GM12875 (cell line): ENCODE measurements at regions not wholly inside any gene's neighbourhood (a gene's known extent, or its start where the extent isn't known, plus 50 kb on each side); places are given as distances from the start of the nearest gene placed in this dataset.
A peak's percentile ranks its signal among the peaks of the same experiment; 100 is the strongest.

Experiments used
- H3K4me3 ChIP-seq: one replicate; pipeline ENCODE4 v1.5.1; 2011; ENCODE audit warnings: low read depth, low read length, control low read depth
- TF ChIP-seq, protein P1 (sequence below): IDR thresholded peaks from 2 replicates; pipeline ENCODE4 v1.5.1; 2011; ENCODE audit warnings: low read depth, mild to moderate bottlenecking, control low read depth, inconsistent platforms, low read length, moderate library complexity, borderline replicate concordance; ENCODE audit not compliant: insufficient read depth

DNA sequence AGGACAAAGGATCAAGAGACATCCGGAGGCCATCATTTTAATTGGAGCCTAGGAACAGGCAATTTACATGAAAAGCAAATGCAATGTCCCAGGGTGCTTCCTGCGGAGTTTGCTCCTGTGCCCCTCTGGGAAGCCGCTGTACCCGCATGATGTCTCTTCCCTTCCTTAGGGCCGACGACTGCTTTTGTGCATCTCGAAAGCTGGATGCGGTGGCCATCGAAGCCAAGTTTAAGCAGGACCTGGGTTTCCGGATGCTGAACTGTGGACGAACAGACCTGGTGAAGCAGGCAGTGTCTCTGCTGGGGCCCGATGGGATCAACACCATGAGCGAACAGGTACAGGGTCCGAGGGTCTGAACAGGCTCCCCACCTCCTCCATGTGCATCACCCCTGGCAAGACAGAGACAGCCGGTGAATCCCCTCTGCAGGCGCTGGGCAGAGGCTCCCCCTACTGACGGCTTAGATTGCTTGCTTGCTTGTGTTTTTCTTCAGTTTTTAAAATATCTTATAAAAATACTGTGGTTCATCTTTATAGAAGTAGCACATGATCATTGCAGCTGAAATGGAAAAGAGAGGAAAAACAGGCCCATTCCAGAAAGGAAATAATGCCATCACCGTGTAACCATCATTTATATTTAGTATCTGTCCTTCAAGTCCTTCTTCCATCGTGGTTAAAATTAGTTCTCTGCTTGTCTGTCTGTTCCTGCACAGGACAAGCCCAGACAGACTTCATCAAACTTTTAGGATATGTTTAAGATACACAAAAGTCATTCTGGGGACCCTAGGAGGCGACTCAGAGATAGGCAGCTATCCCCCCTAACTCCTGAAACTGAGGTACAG, 75.4 kb upstream of the PWP1 start:
- TF ChIP-seq, protein P1, sequence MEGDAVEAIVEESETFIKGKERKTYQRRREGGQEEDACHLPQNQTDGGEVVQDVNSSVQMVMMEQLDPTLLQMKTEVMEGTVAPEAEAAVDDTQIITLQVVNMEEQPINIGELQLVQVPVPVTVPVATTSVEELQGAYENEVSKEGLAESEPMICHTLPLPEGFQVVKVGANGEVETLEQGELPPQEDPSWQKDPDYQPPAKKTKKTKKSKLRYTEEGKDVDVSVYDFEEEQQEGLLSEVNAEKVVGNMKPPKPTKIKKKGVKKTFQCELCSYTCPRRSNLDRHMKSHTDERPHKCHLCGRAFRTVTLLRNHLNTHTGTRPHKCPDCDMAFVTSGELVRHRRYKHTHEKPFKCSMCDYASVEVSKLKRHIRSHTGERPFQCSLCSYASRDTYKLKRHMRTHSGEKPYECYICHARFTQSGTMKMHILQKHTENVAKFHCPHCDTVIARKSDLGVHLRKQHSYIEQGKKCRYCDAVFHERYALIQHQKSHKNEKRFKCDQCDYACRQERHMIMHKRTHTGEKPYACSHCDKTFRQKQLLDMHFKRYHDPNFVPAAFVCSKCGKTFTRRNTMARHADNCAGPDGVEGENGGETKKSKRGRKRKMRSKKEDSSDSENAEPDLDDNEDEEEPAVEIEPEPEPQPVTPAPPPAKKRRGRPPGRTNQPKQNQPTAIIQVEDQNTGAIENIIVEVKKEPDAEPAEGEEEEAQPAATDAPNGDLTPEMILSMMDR: peak; percentile 67
- H3K4me3 ChIP-seq: no peak overlapping the region

DNA sequence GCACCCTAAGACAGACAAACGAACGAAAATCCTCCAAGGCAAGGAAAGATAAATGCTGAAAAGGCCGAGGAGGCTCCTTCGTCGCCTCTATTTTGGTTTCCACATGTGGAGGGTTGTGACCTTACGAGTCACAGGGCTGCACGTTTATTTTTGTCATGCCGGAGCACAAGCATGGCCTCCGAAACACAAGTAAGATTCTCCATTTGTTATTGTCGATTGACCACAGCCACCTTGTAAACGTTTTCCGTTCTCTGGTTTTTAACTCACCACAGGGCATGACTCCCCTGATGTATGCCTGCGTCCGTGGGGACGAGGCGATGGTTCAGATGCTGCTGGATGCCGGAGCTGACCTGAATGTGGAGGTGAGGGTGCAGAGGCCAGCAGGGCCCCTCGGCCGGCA, 73.1 kb upstream of the PWP1 start:
- H3K4me3 ChIP-seq: no peak overlapping the region
- TF ChIP-seq, protein P1: no peak

GRCh38 chr12:107616941-107617340, 68.7 kb upstream of the PWP1 start:
- TF ChIP-seq, protein P1: no peak
- no peak overlapping the region for H3K4me3 ChIP-seq

GRCh38 chr12:107618106-107618505, 67.5 kb upstream of the PWP1 start:
- TF ChIP-seq, protein P1: no peak

DNA sequence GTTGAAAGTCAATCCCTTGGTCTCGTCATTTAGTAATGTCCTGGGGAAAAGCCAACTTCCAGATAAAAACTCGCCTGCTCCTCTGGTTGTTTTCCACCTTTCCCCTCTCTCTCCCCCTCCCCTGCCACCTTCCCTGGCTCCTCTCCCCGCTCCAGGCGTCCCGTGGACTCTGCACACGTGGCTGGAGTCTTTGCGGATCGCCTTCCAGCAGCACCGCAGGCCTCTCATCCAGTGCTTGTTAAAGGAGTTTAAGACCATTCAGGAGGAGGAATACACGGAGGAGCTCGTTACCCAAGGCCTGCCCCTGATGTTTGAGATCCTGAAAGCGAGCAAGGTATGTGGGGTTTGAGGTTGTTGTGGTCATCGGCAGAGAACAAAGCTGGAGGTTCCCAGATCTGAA, 65.8 kb upstream of the PWP1 start:
- H3K4me3 ChIP-seq: no peak overlapping the region
- TF ChIP-seq, protein P1: no peak

More at GRCh38 chr12:107618106-107618505, 67.5 kb upstream of the PWP1 start:
- H3K4me3 ChIP-seq: no peak overlapping the region

GRCh38 chr12:107622001-107622400, 63.6 kb upstream of the PWP1 start:
- no peak overlapping the region for H3K4me3 ChIP-seq
- TF ChIP-seq, protein P1: peak; percentile 73

- TF ChIP-seq, protein P1: no peak
Observed at GRCh38 chr12:107624493-107624892, 61.1 kb upstream of the PWP1 start.

More at GRCh38 chr12:107624493-107624892, 61.1 kb upstream of the PWP1 start:
- no peak overlapping the region for H3K4me3 ChIP-seq
